GM18951 (cell line): ENCODE measurements at regions not wholly inside any gene's neighbourhood (a gene's known extent, or its start where the extent isn't known, plus 50 kb on each side); places are given as distances from the start of the nearest gene placed in this dataset.
"Not testable (repeated sequence)": the region's sequence is repeated elsewhere in the genome, so short reads cannot be mapped to it uniquely, and the experiment has no call there.

Experiments
- POLR2A ChIP-seq: IDR thresholded peaks from 4 replicates; pipeline ENCODE4 v1.6.1; 2011; ENCODE audit warnings: mild to moderate bottlenecking; ENCODE audit not compliant: insufficient read length, insufficient read depth; ENCODE audit errors: extremely low read depth
- in situ Hi-C: fragments of 300-500 bp; cut with MboI; formaldehyde crosslinking; loops from one replicate; pipeline ENCODE4 v1.12.0; 2022; ENCODE audit warnings: low sequenced_read_pairs, mixed read lengths, inconsistent platforms; ENCODE audit not compliant: unreplicated experiment

- in situ Hi-C loops = not testable (repeated sequence)
These were observed 150.9 kb upstream of the TEX13D start for GRCh38 chrX:124181515-124181914.

- in situ Hi-C loops = no loop called here
- TF ChIP-seq POLR2A = no peak
These were observed 142.0 kb upstream of the TEX13D start for GRCh38 chrX:124190440-124190839.

GRCh38 chrX:124194199-124194598 lies 138.3 kb upstream of the TEX13D start:
- in situ Hi-C loops = no loop called here
- TF ChIP-seq POLR2A = no peak

- in situ Hi-C loops = no loop called here
- TF ChIP-seq POLR2A = no peak
These were observed 137.6 kb upstream of the TEX13D start for GRCh38 chrX:124194901-124195300.

- no peak for TF ChIP-seq POLR2A
- in situ Hi-C loops = no loop called here
These were observed 129.1 kb upstream of the TEX13D start for GRCh38 chrX:124203311-124203710.

- no peak for TF ChIP-seq POLR2A
- in situ Hi-C loops = no loop called here
These were observed 123.8 kb upstream of the TEX13D start for GRCh38 chrX:124208660-124209059.

- TF ChIP-seq POLR2A = no peak
- in situ Hi-C loops = loop anchor here (10.0 kb wide), 1 partner anchor 155 kb away; no protein-coding TSS in a partner anchor
These were observed 122.5 kb upstream of the TEX13D start for GRCh38 chrX:124209792-124210576.

- in situ Hi-C loops = loop anchor here (10.0 kb wide), 1 partner anchor 153 kb away; no protein-coding TSS in a partner anchor
- no peak for TF ChIP-seq POLR2A
These were observed 121.0 kb upstream of the TEX13D start for GRCh38 chrX:124211312-124211942.

GRCh38 chrX:124212622-124213021 lies 119.8 kb upstream of the TEX13D start:
- no peak for TF ChIP-seq POLR2A
- in situ Hi-C loops = loop anchor here (10.0 kb wide), 1 partner anchor 152 kb away; no protein-coding TSS in a partner anchor

GRCh38 chrX:124215786-124216185 lies 116.7 kb upstream of the TEX13D start:
- in situ Hi-C loops = loop anchor here (10.0 kb wide), 1 partner anchor 149 kb away; no protein-coding TSS in a partner anchor
- no peak for TF ChIP-seq POLR2A

- in situ Hi-C loops = loop anchor here (10.0 kb wide), 1 partner anchor 148 kb away; no protein-coding TSS in a partner anchor
- no peak for TF ChIP-seq POLR2A
These were observed 115.9 kb upstream of the TEX13D start for GRCh38 chrX:124216396-124217115.

- in situ Hi-C loops = loop anchor here (10.0 kb wide), 1 partner anchor 147 kb away; no protein-coding TSS in a partner anchor
- TF ChIP-seq POLR2A = peak; percentile 22
These were observed 114.9 kb upstream of the TEX13D start for GRCh38 chrX:124217304-124218251.
